GM21390 (cell line): ENCODE measurements at regions not wholly inside any gene's neighbourhood (a gene's known extent, or its start where the extent isn't known, plus 50 kb on each side); places are given as distances from the start of the nearest gene placed in this dataset.

Experiments used
- ATAC-seq: cut with Tn5 transposase; IDR thresholded peaks from one replicate; pipeline ENCODE4 v1.9.1; 2021; ENCODE audit not compliant: unreplicated experiment

DNA sequence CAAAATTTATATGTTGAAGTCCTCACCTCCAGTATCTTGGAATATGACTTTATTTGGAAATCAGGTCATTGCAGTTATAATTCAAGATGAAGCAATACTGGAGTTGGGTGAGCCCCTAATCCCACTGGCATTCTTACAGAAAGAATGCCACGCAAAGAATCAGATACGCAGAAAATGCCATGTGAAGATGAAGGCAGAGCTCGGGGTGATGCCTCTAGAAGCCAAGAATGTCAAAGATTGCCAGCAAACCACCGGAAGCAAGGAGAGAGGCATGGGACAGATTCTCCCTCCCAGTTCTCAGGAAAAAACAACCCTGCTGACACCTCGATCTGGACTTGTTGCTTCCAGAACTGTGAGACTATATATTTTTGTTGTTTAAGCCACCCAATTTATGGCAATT, 273.4 kb upstream of the CITED2 start:
- ATAC-seq: no peak

DNA sequence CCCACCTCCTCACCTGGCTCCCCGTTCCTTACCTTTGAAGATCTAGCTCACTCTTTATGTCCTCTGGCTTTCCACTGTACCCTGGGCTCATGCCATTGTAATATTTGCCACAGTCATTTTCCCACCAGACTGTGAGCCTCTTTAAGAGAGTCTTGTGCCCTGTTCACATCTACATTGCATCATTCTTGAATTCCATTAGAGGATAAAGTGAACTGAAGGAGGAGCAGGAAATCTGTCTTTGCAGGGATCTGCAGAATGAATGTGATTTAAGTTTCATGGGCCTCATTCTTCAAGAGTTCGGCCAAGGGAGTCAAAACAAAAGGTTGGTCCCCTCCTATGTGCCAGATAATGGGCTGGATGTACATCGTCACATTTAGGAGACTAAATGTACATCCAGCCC, 272.6 kb upstream of the CITED2 start:
- ATAC-seq: no peak

DNA sequence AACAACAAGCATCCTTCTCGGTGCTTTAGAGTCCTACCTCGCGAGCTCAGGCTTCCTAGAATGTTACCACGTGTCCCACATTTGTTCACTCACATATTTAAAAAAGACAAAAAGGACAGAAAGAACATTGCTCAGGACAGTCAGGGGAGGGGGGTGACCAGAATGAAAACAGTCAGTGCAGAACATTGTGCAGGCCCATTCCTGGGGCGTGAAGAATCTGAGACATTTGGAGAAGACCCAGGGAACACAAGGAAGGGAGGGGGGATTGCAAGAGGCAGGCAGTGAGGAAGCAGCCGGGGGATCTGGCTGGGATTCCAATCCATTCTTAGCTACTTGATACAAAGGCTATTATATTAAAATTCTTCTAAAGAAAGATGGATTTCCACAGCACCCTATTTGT, 270.4 kb upstream of the CITED2 start:
- no peak for ATAC-seq

DNA sequence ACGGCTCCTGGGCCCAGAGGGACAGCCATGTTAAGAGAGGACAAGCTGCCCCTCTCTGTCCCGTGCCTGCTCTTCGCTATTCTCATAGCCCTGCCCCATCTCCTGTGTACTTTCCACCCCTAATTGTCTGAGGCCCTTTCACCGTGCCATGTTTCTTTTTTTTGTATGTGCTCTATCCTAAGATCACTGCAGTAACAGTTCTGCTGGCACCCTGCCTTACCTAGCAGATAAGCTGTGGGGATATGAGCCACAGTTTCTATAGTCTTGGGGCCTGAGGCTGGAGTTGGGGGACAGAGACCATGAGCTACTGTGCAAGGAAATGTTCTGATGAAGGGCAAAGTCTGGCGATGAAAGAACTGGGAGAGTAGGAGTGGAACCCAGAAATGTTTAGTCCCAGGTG, 269.5 kb upstream of the CITED2 start:
- ATAC-seq: no peak

DNA sequence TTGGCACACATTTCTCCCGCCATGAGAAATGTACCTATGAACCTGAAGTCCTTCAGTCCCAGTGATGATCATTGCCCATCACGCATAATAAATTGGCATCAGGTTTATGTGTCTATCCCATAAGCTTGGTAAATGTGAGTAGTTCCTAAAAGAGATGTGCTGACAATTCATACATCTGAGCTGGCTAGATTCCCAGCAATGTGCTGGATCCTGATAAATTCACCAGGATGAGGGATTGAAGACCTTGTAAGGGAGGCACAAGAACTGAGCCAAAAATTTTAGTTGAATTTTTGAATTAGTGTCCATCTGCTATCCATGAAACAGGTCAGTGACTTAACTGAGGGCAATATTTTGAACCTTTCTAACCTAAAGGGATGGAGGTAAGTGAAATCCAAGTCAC, 267.9 kb upstream of the CITED2 start:
- no peak for ATAC-seq

DNA sequence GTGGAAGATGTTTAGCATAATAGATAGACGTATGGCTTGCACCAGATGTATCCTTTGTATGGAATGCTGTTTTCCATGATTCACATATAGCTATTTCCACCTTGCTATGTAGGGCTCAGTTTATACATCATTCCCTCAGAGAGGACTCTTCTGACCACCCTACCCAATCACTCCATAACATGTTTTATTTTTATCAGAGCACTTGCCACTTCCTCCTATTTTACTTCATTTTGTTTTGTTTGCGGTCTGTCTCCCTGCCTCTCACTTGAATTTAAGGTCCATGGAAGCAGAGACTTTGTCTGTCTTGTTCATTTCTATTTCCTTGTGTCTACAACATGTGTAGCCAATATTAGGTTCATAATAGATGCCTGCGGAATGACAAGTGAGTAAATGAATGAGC, 266.9 kb upstream of the CITED2 start:
- ATAC-seq: no peak

DNA sequence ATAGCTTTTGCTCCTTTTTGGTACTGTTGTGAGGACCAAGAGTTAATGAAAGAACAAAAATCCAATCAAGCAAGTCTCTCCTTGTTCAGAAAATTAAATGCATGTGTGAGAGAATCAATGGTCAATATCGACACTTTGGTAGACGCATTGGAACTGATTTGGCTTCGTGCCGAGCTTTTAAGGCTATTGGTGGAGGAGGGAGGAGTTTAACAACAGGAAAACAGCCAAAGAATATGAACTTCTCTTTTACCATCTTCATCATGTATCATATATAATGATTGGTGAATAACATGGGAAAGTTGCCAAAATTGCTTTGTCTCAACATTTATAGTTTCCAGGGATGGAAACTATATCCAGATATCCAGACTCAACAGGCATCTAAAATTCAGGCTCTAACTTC, 266.5 kb upstream of the CITED2 start:
- ATAC-seq: no peak

DNA sequence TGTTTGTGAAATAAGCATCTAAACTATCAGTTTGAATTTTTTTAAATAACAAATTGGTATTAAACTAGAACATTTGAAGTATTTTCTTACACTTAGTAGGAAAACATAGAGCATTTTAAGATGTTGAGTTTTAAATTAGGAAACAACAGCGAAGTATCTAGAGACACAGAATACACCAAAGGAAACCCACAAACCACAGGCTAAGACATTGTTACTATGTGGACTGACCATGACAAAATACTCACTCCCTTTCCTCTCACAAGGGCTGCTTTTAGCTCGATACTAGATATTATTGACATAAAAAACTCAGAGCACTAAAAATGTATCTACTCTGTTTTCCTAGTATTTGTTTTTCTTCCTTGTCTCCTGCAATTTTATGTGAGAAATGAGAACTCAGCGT, 266.0 kb upstream of the CITED2 start:
- ATAC-seq: peak; percentile 97

DNA sequence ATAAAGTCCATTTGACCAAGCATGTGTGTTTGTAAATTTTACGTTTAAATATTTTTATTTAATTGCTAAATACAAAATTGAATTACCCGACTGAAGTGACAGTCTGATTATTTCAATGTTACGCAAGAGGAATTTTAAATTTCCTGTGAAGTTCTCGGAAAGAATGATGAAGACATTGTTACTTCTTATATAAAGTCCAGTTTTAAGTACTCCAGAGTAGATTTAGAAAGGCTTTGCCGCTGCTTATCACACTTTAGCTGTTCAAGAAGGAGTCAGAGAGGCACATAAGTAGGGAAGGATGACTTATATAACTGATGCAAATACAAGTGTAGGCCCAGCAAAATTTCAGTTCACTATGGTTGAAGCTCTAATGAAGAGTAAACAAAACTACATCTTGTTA, 265.1 kb upstream of the CITED2 start:
- ATAC-seq: no peak

DNA sequence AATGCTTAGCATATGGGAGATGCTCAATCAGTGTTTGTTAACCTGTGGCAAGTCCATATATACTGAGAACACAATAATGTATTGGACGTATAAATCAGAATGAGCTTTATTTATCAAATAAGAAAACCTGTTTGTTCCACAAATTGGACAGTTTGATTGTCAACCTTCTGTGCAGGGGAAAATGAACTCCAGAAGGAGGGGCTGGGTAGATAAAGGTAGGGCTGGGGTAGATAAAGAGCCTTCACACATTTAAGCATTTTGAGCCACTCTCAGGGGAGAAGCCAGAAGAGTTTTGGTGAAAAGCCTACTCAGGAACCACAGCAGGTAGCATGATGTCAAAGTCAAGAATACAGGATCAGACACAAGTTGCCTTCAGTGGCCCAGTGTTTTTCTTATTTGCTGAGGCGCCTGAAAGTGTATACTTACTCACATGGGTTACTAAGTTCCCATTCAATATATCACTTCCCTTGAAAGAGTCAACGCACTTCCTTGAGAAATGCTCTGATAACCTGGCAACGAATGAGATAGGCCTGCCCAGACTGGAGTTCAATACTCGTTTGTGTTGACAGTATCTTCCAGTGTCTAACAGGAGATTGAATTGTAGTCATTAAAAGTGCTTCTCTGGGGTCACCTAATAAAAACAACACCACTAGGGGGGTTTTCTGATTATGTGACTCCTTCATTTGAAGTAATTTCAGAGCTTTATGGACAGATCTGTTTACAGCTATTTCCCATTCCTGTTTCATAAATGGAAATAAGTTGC, 263.9 kb upstream of the CITED2 start:
- no peak for ATAC-seq

DNA sequence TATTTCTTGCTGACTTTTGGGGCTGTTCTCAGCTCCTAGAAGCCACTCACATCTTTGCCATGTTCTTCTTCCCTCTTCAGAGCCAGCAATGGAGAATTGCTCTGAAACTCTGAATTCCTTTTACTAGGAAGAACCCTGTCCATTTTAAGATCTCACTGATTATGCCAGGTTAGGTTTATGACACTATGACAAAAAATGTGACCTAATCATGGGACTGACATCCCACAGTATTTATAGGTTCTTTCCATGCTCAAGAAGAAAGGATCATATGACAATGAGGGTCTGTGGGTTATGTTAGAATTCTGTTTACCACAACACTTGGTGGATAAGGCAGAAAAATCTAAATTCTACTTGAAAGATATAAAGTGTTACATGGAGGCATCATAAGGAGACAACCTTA, 263.3 kb upstream of the CITED2 start:
- ATAC-seq: no peak

DNA sequence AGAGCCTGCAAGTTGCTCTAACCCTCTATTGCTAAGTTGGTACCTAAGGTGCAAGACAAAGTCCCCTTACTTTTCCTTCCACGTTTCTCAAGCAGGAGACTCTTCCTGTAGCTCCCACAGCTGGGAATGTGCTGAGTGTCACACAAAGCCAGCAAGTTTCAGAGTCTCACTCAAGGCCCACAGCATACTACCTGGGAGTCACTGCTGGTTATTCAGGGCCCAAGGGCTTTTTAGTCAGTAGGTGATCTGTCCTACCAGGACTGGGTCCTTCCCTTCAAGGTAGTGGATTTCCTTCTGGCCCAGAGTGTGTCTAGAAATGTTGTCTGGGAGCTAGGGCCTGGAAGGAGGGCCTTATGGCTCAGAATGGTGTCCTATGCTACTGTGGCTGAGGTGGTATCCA, 261.9 kb upstream of the CITED2 start:
- ATAC-seq: no peak

DNA sequence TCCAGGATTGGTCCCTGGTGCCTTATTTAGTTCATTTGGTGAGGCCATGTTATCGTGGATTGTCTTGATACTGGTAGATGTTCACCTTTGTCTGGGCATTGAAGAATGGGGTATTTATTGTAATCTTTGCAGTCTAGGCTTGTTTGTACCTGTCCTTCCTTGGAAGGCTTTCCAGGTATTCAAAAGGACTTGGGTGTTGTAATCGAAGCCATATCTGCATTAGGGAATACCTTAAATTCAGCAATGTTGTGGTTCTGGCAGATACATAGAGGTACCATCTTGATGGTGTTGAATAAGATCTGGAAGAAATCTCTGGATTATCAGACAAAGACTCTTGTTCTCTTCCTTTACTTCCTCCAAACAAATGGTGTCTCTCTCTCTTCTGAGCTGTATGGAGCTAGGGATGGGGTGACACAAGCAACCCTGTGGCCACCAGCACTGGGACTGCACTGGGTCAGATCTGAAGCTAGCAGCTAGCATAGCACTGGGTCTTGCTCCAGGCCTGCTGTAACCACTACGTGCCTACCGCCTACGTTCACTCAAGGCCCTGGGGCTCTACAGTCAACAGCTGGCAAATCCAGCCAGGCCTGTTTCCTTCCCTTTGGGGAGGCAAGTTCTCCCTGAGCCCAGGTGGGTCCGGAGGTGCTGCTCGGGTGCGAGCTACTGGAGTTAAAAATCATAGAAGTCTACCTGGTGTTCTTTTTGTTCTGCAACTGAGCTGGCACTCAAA, 261.1 kb upstream of the CITED2 start:
- no peak for ATAC-seq

DNA sequence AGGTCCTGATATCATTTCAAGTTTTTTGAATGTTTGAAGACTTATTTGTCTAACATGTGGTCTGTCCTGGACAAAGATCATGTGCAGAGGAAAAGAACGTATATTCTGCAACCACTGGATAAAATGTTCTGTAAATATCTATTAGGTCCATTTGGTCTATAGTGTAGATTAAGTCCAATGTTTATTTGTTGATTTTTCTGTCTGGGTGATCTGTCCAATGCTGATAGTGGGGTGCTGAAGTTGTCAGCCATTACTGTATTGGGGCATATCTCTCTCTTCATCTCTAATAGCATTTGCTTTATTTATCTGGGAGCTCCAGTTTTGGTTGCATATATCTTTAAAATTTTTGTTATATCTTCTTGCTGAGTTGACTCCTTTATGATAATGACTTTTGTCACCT, 258.4 kb upstream of the CITED2 start:
- ATAC-seq: no peak

DNA sequence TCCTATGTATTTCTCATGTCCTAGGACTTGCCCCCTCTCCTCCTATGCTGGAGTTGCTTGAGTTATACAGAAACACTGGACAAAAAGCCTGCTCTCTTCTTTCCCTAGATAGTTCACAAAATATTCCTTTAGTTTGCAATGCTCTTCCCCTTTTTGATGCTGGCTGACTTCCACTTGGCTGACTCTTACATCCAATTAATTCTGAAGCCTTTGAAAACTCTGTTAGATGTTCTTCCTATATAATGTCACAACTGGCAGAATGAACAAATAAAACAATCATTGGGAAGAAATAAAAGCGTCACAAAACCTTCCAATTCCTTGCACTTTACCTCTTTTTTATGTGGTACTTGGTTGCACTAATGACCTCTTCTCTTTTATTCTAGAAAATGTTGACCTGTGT, 253.8 kb upstream of the CITED2 start:
- no peak for ATAC-seq

DNA sequence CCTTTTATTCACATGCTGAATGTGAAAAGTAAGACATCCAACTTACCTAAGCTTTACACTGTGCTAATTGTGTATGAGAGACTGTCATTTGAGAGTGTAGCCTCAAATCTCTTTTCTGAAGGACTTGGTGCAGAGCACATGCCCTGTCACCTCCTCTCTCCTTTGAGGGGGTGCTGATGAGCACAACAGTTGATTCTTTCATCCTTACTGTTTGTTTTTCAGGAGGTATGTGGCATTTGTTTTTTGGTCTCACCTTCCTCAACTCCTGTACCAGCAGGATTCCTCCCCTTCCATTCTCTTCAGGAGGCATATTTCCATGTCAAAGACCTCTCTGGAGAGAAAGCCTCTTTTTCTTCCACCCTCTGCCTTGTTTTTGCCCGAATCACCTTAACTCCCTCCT, 252.6 kb upstream of the CITED2 start:
- no peak for ATAC-seq

DNA sequence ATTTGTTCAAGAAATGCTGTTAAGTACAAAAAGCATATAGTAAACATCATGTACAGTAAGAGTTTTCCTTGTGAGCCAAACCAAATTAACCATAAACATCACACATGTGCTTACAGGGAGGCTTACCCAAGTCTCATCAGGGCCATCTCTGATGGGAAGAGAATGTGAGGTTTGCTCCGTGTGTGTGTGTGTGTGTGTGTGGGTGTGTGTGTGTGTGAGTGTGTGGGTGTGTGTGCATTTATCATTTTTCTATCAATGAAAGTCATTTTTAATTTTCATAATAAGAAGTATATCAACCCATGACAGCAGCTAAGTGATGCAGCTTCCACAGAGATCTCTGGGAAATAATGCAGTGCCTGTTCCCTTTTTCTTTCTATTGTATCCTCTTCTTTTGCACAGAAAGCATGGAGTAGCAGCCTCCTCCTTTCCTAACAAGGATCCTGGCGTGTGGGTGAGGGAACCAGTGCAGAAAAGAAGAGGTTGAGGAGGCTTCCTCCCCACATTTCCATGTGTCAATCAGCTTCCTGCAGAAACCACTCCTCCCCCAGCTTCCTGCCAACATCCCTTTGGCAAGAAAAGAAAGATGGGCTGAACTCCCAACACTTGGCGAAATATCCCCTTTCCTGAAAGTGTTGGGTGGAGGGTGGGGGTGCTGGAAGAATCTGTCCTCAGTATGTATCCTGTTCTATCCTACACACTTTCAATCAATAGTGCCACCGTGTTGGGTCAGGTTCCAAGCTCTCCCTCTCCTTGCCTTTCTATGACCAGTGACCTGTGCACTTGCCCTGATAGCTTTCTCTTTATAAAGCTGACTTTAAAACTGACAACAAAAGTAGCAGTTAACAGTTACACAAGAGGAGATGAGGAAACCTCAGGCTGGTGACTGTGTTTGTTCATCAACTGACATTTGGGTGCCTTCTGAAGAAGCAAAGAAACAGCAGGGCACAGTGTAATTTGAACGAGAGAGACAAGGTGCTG, 251.8 kb upstream of the CITED2 start:
- ATAC-seq: no peak

DNA sequence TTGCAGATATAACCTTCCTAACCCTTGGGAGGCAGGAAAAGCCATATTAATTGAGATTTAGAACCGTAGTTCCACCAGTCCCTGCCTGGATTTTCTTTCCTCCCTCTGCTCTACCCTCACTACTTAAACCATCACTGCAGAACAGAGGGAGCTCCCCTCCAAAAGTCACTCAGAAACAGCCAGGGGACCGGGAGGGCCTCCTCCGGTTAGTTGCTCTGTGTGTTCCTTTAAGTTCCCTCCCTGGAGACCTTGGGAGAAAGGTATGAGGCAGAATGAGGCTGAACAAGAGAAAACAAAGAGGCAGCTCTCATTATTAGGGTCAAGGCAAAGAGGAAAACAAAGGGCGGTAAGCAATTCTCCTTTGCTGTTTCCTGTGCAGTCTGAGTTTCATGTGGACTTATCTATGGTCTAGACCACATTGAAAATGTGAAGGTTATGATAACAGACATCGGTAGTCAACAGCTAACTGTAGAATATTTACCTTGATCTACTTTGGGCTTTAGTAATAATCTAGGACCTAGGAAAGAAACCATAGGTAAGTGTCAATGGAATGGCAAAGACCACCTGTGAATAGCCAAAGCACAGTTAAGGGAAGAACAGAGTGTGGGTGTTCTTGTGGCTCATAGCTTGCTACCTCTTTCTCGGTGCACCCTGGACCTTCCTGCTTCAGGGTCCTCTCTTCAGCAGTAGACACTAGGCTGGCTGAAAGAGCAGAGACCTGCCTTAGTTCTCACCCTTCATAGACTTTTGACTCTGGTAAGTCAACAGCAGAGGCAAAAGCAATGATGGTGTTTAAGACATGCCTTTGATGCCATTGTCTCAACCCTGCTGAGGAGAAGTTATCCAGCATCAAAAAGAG, 250.9 kb upstream of the CITED2 start:
- ATAC-seq: no peak

DNA sequence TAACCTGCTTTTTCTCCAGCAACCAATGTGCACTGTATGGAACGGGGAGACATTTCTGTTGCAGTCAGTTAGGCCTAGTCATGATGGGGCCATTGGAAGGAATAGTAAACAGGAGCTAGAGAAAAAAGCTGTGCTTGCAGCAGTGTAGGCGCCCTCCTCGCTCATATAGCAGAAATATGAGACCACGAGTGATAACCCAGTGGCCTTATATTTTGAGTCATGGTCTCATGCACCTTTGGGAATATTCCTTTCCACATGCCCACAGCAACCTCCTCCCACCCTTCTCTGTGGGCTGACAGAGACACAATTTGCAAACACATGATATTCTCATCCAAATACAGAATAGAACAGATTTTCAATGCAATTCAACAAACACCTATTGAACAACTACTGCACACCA, 248.9 kb upstream of the CITED2 start:
- ATAC-seq: no peak

DNA sequence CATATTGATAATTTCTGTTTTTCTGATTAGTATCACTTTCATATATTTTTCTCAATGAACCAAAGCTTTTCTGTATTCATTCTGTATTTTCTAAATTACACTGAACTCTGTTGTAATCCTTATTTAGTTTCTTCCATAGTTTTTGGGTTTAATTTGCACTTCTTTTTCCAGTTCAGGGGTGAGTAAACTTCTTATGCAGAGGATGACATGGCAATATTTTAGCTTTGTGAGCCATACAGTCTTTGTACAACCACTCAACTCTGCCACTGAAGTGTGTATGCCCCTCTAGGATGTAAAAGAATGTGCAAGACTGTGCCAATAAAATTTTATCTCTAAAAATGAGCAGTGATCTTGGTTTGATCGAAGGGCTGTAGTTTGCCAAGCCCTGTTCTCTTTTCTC, 239.0 kb upstream of the CITED2 start:
- no peak for ATAC-seq

DNA sequence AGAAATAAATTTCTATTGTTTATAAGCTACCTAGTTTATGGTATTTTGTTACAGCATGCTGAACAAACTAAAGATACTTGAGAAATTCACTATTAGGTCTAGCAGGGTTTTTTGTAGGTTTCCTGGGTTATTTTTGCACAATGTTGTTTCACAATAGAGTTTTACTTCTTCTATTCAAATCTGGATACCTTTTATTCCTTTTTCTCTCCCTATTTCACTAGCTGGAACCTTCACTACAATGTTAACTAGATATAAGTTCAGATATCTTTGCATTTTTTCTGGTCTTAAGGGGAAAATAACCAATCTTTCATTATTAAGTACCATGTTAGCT, 237.7 kb upstream of the CITED2 start:
- no peak for ATAC-seq
